H9 (cell line): ENCODE measurements at regions not wholly inside any gene's neighbourhood (a gene's known extent, or its start where the extent isn't known, plus 50 kb on each side); places are given as distances from the start of the nearest gene placed in this dataset.

Source experiments
- DNase-seq: peaks from one replicate; pipeline ENCODE4 v3.0.0-alpha.2; 2017
- H2AFZ ChIP-seq: one replicate; pipeline ENCODE4 v1.6.1; 2013; ENCODE audit warnings: mild to moderate bottlenecking, low read length, control low read depth, moderate library complexity
- H2AK5ac ChIP-seq: 2 replicates; pipeline ENCODE4 v1.6.1; 2013; ENCODE audit warnings: low read length, control low read depth, mixed read lengths; ENCODE audit not compliant: insufficient read length
- H2BK120ac ChIP-seq: one replicate; pipeline ENCODE4 v1.6.1; 2013; ENCODE audit warnings: low read depth, mild to moderate bottlenecking, low read length, control low read depth, inconsistent platforms; ENCODE audit not compliant: poor library complexity, severe bottlenecking
- H2BK12ac ChIP-seq: 2 replicates; pipeline ENCODE4 v1.6.1; 2013; ENCODE audit warnings: low read length, control low read depth, mixed read lengths, low read depth; ENCODE audit not compliant: insufficient read length
- H2BK15ac ChIP-seq: 2 replicates; pipeline ENCODE4 v1.6.1; 2013; ENCODE audit warnings: low read depth, low read length, control low read depth
- H2BK20ac ChIP-seq: one replicate; pipeline ENCODE4 v1.6.1; 2013; ENCODE audit warnings: low read depth, mild to moderate bottlenecking, low read length, control low read depth, inconsistent platforms; ENCODE audit not compliant: poor library complexity, severe bottlenecking
- H2BK5ac ChIP-seq: 2 replicates; pipeline ENCODE4 v1.6.1; 2013; ENCODE audit warnings: low read length, control low read depth, mixed read lengths; ENCODE audit not compliant: insufficient read length
- H3K14ac ChIP-seq: 2 replicates; pipeline ENCODE4 v1.6.1; 2013; ENCODE audit warnings: low read length, control low read depth; ENCODE audit not compliant: insufficient read depth
- H3K18ac ChIP-seq: 2 replicates; pipeline ENCODE4 v1.6.1; 2013; ENCODE audit warnings: low read depth, mild to moderate bottlenecking, mixed read lengths, low read length, control low read depth; ENCODE audit not compliant: insufficient read length
- H3K23ac ChIP-seq: 2 replicates; pipeline ENCODE4 v1.6.1; 2013; ENCODE audit warnings: low read length, control low read depth, mixed read lengths, low read depth; ENCODE audit not compliant: insufficient read length
- H3K23me2 ChIP-seq: 2 replicates; pipeline ENCODE4 v1.6.1; 2013; ENCODE audit warnings: low read depth, mild to moderate bottlenecking, mixed read lengths, low read length, control low read depth; ENCODE audit not compliant: insufficient read length, poor library complexity, severe bottlenecking
- H3K27ac ChIP-seq: 2 replicates; pipeline ENCODE4 v1.5.1; 2013; ENCODE audit warnings: low read length, control low read depth, mixed read lengths, low read depth; ENCODE audit not compliant: insufficient read length
- H3K27me3 ChIP-seq: 2 replicates; pipeline ENCODE4 v1.6.1; 2013; ENCODE audit warnings: low read length, control low read depth, inconsistent platforms; ENCODE audit not compliant: insufficient read depth
- H3K4ac ChIP-seq: 2 replicates; pipeline ENCODE4 v1.6.1; 2013; ENCODE audit warnings: low read depth, mild to moderate bottlenecking, control low read depth, inconsistent platforms, low read length, moderate library complexity
- H3K4me1 ChIP-seq: 2 replicates; pipeline ENCODE4 v1.6.1; 2013; ENCODE audit warnings: low read length, control low read depth, inconsistent platforms; ENCODE audit not compliant: insufficient read depth
- H3K4me2 ChIP-seq: 2 replicates; pipeline ENCODE4 v1.6.1; 2013; ENCODE audit warnings: low read length, control low read depth, mixed read lengths; ENCODE audit not compliant: insufficient read length, insufficient read depth
- H3K56ac ChIP-seq: 2 replicates; pipeline ENCODE4 v1.6.1; 2013; ENCODE audit warnings: low read depth, mild to moderate bottlenecking, mixed read lengths, low read length, control low read depth; ENCODE audit not compliant: insufficient read length
- H3K79me1 ChIP-seq: 2 replicates; pipeline ENCODE4 v1.6.1; 2013; ENCODE audit warnings: low read depth, mild to moderate bottlenecking, moderate library complexity, low read length, control low read depth, inconsistent platforms; ENCODE audit not compliant: insufficient read depth, poor library complexity, severe bottlenecking
- H3K79me2 ChIP-seq: 2 replicates; pipeline ENCODE4 v1.6.1; 2013; ENCODE audit warnings: low read length, control low read depth, inconsistent platforms; ENCODE audit not compliant: insufficient read depth
- H3K9ac ChIP-seq: 2 replicates; pipeline ENCODE4 v1.6.1; 2013; ENCODE audit warnings: low read length, control low read depth, mixed read lengths; ENCODE audit not compliant: insufficient read length; ENCODE audit errors: extremely low read depth
- H3K9me3 ChIP-seq: one replicate; pipeline ENCODE4 v1.6.1; 2013; ENCODE audit warnings: low read depth, low read length, inconsistent platforms; ENCODE audit not compliant: control insufficient read depth
- H3T11ph ChIP-seq: one replicate; pipeline ENCODE4 v1.6.1; 2013; ENCODE audit warnings: mild to moderate bottlenecking, low read length, control low read depth, inconsistent platforms
- H4K20me1 ChIP-seq: one replicate; pipeline ENCODE4 v1.6.1; 2013; ENCODE audit not compliant: control insufficient read depth, insufficient read length, insufficient read depth
- H4K5ac ChIP-seq: 2 replicates; pipeline ENCODE4 v1.6.1; 2013; ENCODE audit warnings: low read depth, mild to moderate bottlenecking, mixed read lengths, low read length, control low read depth; ENCODE audit not compliant: insufficient read length
- H4K8ac ChIP-seq: replicated peaks from 2 replicates; pipeline ENCODE4 v1.6.1; 2013; ENCODE audit warnings: low read length, control low read depth, mixed read lengths, low read depth; ENCODE audit not compliant: insufficient read length
- H4K91ac ChIP-seq: 2 replicates; pipeline ENCODE4 v1.6.1; 2013; ENCODE audit warnings: low read depth, mild to moderate bottlenecking, moderate library complexity, mixed read lengths, low read length, control low read depth; ENCODE audit not compliant: insufficient read length
- H3K27ac Mint-ChIP-seq, 3 experiments: 2 replicates in 2 of 3; 3 replicates in 1 of 3; pipeline ENCODE4 v1.8.0; 2020 to 2021; ENCODE audit warnings: mixed read lengths in 3 of 3, mild to moderate bottlenecking in 1 of 3, moderate library complexity in 1 of 3
- H3K27me3 Mint-ChIP-seq: 2 replicates; pipeline ENCODE4 v1.8.0; 2021; ENCODE audit warnings: low read depth, mild to moderate bottlenecking, moderate library complexity, mixed read lengths
- H3K36me3 Mint-ChIP-seq, 3 experiments: 2 replicates in 2 of 3; 3 replicates in 1 of 3; pipeline ENCODE4 v1.8.0; 2020 to 2021; ENCODE audit warnings: low read depth in 3 of 3, mixed read lengths in 3 of 3; ENCODE audit not compliant: insufficient read depth in 1 of 3
- H3K4me1 Mint-ChIP-seq, 2 experiments: 2 replicates each; pipeline ENCODE4 v1.8.0; 2020; ENCODE audit warnings: mixed read lengths in 2 of 2
- H3K4me3 Mint-ChIP-seq, 2 experiments: 2 replicates in 1 of 2; 3 replicates in 1 of 2; pipeline ENCODE4 v1.8.0; 2020 to 2021; ENCODE audit warnings: mild to moderate bottlenecking in 2 of 2, mixed read lengths in 2 of 2, moderate library complexity in 1 of 2
- H3K9me3 Mint-ChIP-seq, 2 experiments: 2 replicates in 1 of 2; 3 replicates in 1 of 2; pipeline ENCODE4 v1.8.0; 2020; ENCODE audit warnings: mild to moderate bottlenecking in 2 of 2, mixed read lengths in 2 of 2, moderate library complexity in 1 of 2
- WGBS: extraction: QIAGEN DNeasy Blood & Tissue Kit; methylation state at CpG from one replicate; pipeline ENCODE4 v1.1.7; 2013; ENCODE audit warnings: missing lambda C conversion rate, low lambda C conversion rate, mixed read lengths; ENCODE audit not compliant: insufficient read length; ENCODE audit errors: extremely low coverage; 5-methylcytosine and 5-hydroxymethylcytosine counted together
- TF ChIP-seq, protein P1 (sequence below): fragments of 200-600 bp; sonication (generic); conservative IDR thresholded peaks from 3 replicates; pipeline ENCODE4 v1.8.0; 2021; ENCODE audit warnings: antibody characterized with exemption, mild to moderate bottlenecking

DNA sequence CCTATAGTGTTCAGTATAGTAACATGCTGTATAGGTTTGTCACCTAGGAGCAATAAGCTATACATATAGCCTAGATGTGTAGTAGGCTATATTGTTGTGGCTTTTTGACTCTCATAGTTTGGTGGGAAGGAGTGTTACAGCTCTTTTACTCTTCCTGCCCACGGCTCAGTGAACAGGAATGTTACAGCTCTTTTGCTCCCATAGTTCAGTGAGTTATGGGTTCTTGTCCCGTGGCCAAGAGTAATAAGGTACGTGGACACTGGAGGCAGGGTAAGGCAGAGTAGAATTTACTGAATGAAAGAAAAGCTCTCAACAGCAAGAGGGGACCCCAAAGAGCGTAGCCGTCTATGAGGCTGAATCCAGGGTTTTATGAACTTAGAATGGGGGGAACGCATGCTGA, 734.3 kb downstream of the ADGRL2 start:
- no peak overlapping the region for H2AFZ ChIP-seq
- H4K5ac ChIP-seq: no peak overlapping the region
- Mint-ChIP-seq H3K9me3 (peaks cover 10% of the 10 kb centered on the region in 2 experiments; a peak in 4 of 5 replicates), H3K36me3 (peaks cover 2 to 7% (median 5%) of the 10 kb centered on the region in 3 experiments; a peak in 4 of 7 replicates), H3K4me1 (no peaks in the 10 kb centered on the region), H3K27me3 (no peaks in the 10 kb centered on the region), H3K27ac (no peak overlapping the region), H3K4me3 (no peak overlapping the region)
- H3K4me2 ChIP-seq: no peak overlapping the region
- H2BK12ac ChIP-seq: no peak overlapping the region
- H3K18ac ChIP-seq: no peak overlapping the region
- no CpG with 5 or more reads among the region's 6 CpGs for WGBS
- no peaks in the 10 kb centered on the region for H3K79me1 ChIP-seq
- no peak overlapping the region for H3K9ac ChIP-seq
- H3T11ph ChIP-seq: no peak overlapping the region
- H3K9me3 ChIP-seq: no peaks in the 10 kb centered on the region
- H3K23ac ChIP-seq: no peak overlapping the region
- no peak overlapping the region for H3K4ac ChIP-seq
- no peak overlapping the region for H2AK5ac ChIP-seq
- no peak overlapping the region for H4K91ac ChIP-seq
- no peaks in the 10 kb centered on the region for H3K27me3 ChIP-seq
- no peak overlapping the region for H2BK5ac ChIP-seq
- no peak overlapping the region for H2BK15ac ChIP-seq
- H4K20me1 ChIP-seq: no peaks in the 10 kb centered on the region
- H2BK20ac ChIP-seq: no peak overlapping the region
- no peak overlapping the region for H2BK120ac ChIP-seq
- TF ChIP-seq, protein P1, sequence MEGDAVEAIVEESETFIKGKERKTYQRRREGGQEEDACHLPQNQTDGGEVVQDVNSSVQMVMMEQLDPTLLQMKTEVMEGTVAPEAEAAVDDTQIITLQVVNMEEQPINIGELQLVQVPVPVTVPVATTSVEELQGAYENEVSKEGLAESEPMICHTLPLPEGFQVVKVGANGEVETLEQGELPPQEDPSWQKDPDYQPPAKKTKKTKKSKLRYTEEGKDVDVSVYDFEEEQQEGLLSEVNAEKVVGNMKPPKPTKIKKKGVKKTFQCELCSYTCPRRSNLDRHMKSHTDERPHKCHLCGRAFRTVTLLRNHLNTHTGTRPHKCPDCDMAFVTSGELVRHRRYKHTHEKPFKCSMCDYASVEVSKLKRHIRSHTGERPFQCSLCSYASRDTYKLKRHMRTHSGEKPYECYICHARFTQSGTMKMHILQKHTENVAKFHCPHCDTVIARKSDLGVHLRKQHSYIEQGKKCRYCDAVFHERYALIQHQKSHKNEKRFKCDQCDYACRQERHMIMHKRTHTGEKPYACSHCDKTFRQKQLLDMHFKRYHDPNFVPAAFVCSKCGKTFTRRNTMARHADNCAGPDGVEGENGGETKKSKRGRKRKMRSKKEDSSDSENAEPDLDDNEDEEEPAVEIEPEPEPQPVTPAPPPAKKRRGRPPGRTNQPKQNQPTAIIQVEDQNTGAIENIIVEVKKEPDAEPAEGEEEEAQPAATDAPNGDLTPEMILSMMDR: no peak
- no peak overlapping the region for H3K14ac ChIP-seq
- DNase-seq: no peak
- no peak overlapping the region for H3K27ac ChIP-seq
- no peaks in the 10 kb centered on the region for H3K23me2 ChIP-seq
- H3K4me1 ChIP-seq: no peaks in the 10 kb centered on the region
- H3K56ac ChIP-seq: no peak overlapping the region
- no peak overlapping the region for H4K8ac ChIP-seq
- H3K79me2 ChIP-seq: no peaks in the 10 kb centered on the region
